ENCODE measurements at regions not wholly inside any gene's neighbourhood (a gene's known extent, or its start where the extent isn't known, plus 50 kb on each side); places are given as distances from the start of the nearest gene placed in this dataset.
"Not testable (repeated sequence)": the region's sequence is repeated elsewhere in the genome, so short reads cannot be mapped to it uniquely, and the experiment has no call there.

GRCh38 chrX:2631743-2632532 lies 59.2 kb upstream of the CD99 start:
- H3K4me1 ChIP-seq (ENCODE audit: control insufficient read depth in 2 of 2, insufficient read depth in 2 of 2, low read length in 2 of 2) = peaks cover 17 to 27% of the 10 kb centered on the region in 2 donors
- H3K79me2 ChIP-seq (ENCODE audit: control insufficient read depth, insufficient read depth, low read length) = no peaks in the 10 kb centered on the region
- Mint-ChIP-seq H3K27ac (peak overlapping the region; percentile 98), H3K9me3 (ENCODE audit: insufficient read depth) (peaks cover 25% of the 10 kb centered on the region), H3K27me3 (no peaks in the 10 kb centered on the region), H3K4me3 (peak overlapping the region; percentile 79), H3K4me1 (peaks cover 47% of the 10 kb centered on the region)
- no peak for TF ChIP-seq CTCF (IDR thresholded peaks at IDR 0.05)
- no peak for TF ChIP-seq EZH2 (IDR thresholded peaks at IDR 0.05; ENCODE audit: borderline replicate concordance, insufficient read depth, low read depth, low read length, poor library complexity, severe bottlenecking)
- H3K4me3 ChIP-seq (ENCODE audit: control extremely low read depth in 1 of 5, extremely low read depth in 1 of 5, insufficient read depth in 1 of 5, low read depth in 2 of 5, low read length in 4 of 5) = peak overlapping the region in 1 of 5 experiments; percentile 31
- intact Hi-C loops (cut with micrococcal nuclease) = loop anchor here (2.0 kb wide), 1 partner anchor 1041 kb away; the partner anchor contains the start of gene AKAP17A
- no peak overlapping the region for H3K4me2 ChIP-seq (replicated peaks; ENCODE audit: low read depth, low read length, poor library complexity, severe bottlenecking)
- H3K36me3 ChIP-seq (replicated peaks in 1 of 2; ENCODE audit: control extremely low read depth in 1 of 2, control insufficient read depth in 1 of 2, extremely low read depth in 1 of 2, insufficient read depth in 2 of 2, low read length in 1 of 2) = peaks cover 0 to 8% of the 10 kb centered on the region in 2 experiments
- H2AFZ ChIP-seq (ENCODE audit: insufficient read depth, low read depth, low read length, poor library complexity, severe bottlenecking) = peak overlapping the region; percentile 30
- DNase-seq = peak; percentile 54
- H4K20me1 ChIP-seq (ENCODE audit: control insufficient read depth, insufficient read depth, low read length, poor library complexity, severe bottlenecking) = no peaks in the 10 kb centered on the region
- H3K27me3 ChIP-seq (replicated peaks in 1 of 4; ENCODE audit: control extremely low read depth in 1 of 4, control insufficient read depth in 3 of 4, insufficient read depth in 4 of 4, low read length in 3 of 4) = no peaks in the 10 kb centered on the region
- peak overlapping the region; percentile 79 to 89 for H3K27ac ChIP-seq (ENCODE audit: low read length in 2 of 2)
- H3K9ac ChIP-seq (ENCODE audit: low read length) = no peak overlapping the region
- WGBS (ENCODE audit: insufficient coverage) = 33% methylated on average over 1 of the region's 3 CpGs
- peaks cover 11 to 42% (median 14%) of the 10 kb centered on the region in 3 donors for H3K9me3 ChIP-seq (ENCODE audit: control extremely low read depth in 1 of 3, control insufficient read depth in 2 of 3, insufficient read depth in 1 of 3, low read length in 2 of 3)
- ChIA-PET CTCF (no interaction called here), POLR2A (no interaction called here)
- no peak for ATAC-seq (ENCODE audit: low read depth)

- CTCF ChIA-PET; H3K27me3 ChIP-seq (replicated peaks in 1 of 4; ENCODE audit: control extremely low read depth in 1 of 4, control insufficient read depth in 3 of 4, insufficient read depth in 4 of 4, low read length in 3 of 4); H3K9ac ChIP-seq (ENCODE audit: low read length); POLR2A ChIA-PET; H3K27me3 Mint-ChIP-seq; H3K79me2 ChIP-seq (ENCODE audit: control insufficient read depth, insufficient read depth, low read length); H3K4me2 ChIP-seq (replicated peaks; ENCODE audit: low read depth, low read length, poor library complexity, severe bottlenecking); H4K20me1 ChIP-seq (ENCODE audit: control insufficient read depth, insufficient read depth, low read length, poor library complexity, severe bottlenecking); ATAC-seq (ENCODE audit: low read depth): not testable (repeated sequence)
- peak overlapping the region; percentile 79 for H3K4me3 Mint-ChIP-seq
- H3K27ac ChIP-seq (ENCODE audit: low read length in 2 of 2) = peak overlapping the region; percentile 79 to 89
- H3K9me3 ChIP-seq (ENCODE audit: control extremely low read depth in 1 of 3, control insufficient read depth in 2 of 3, insufficient read depth in 1 of 3, low read length in 2 of 3) = peaks cover 11 to 42% (median 19%) of the 10 kb centered on the region in 3 donors
- peaks cover 17 to 27% of the 10 kb centered on the region in 2 donors for H3K4me1 ChIP-seq (ENCODE audit: control insufficient read depth in 2 of 2, insufficient read depth in 2 of 2, low read length in 2 of 2)
- peaks cover 3 to 13% of the 10 kb centered on the region in 2 experiments for H3K36me3 ChIP-seq (replicated peaks in 1 of 2; ENCODE audit: control extremely low read depth in 1 of 2, control insufficient read depth in 1 of 2, extremely low read depth in 1 of 2, insufficient read depth in 2 of 2, low read length in 1 of 2)
- intact Hi-C loops (cut with micrococcal nuclease) = loop anchor here (1.0 to 2.0 kb wide), 4 partner anchors 60 to 1040 kb away; partner anchors contain the start of genes AKAP17A and CD99
- H3K4me1 Mint-ChIP-seq = peaks cover 47% of the 10 kb centered on the region
- H3K4me3 ChIP-seq (ENCODE audit: control extremely low read depth in 1 of 5, extremely low read depth in 1 of 5, insufficient read depth in 1 of 5, low read depth in 2 of 5, low read length in 4 of 5) = peak overlapping the region in 3 of 5 experiments; percentile 11 to 31 (median 23)
- WGBS (ENCODE audit: insufficient coverage) = no CpG with 5 or more reads among the region's 6 CpGs
- H3K27ac Mint-ChIP-seq = peak overlapping the region; percentile 98
- DNase-seq = peak; percentile 87
- peaks cover 28% of the 10 kb centered on the region for H3K9me3 Mint-ChIP-seq (ENCODE audit: insufficient read depth)
- H2AFZ ChIP-seq (ENCODE audit: insufficient read depth, low read depth, low read length, poor library complexity, severe bottlenecking) = peak overlapping the region; percentile 37
Measured at GRCh38 chrX:2630935-2631742, 60.0 kb upstream of the CD99 start.
